IMR-90 (cell line): ENCODE measurements at regions not wholly inside any gene's neighbourhood (a gene's known extent, or its start where the extent isn't known, plus 50 kb on each side); places are given as distances from the start of the nearest gene placed in this dataset.

ENCODE experiments used
- ATAC-seq: fragments of 200-7000 bp; cut with Tn5 transposase; 2 replicates; pipeline ENCODE4 v1.9.1; 2020; ENCODE audit warnings: low read depth, mild to moderate bottlenecking, moderate library complexity
- BruUV-seq: library from RNA; stranded (reverse); fragments of 400-500 nt; replicated peaks from 2 replicates; lab custom pipeline; 2021; lab: Mats Ljungman, UMichigan
- CTCF ChIA-PET: fragments of 300-600 bp; formaldehyde crosslinking; extraction: SDS; loops from one replicate; lab custom pipeline; 2021; ENCODE audit warnings: antibody characterized with exemption; lab: Yijun Ruan, JAX
- POLR2A ChIA-PET: fragments of 300-600 bp; sonication (Branson Sonifier 250); formaldehyde crosslinking; loops from one replicate; lab custom pipeline; 2022; ENCODE audit warnings: antibody characterized with exemption; ENCODE audit not compliant: unreplicated experiment; lab: Charles Lee
- DNase-seq: peaks from one replicate; pipeline ENCODE4 v3.0.0; 2013
- H2AFZ ChIP-seq: replicated peaks from 2 replicates; pipeline ENCODE3; 2013; ENCODE audit warnings: low read length, mild to moderate bottlenecking; ENCODE audit not compliant: poor library complexity
- H2AK5ac ChIP-seq: 2 replicates; pipeline ENCODE4 v1.6.1; 2013; ENCODE audit warnings: low read depth, low read length, inconsistent platforms
- H2AK9ac ChIP-seq: replicated peaks from 2 replicates; pipeline ENCODE3; 2013; ENCODE audit warnings: mild to moderate bottlenecking, low read depth, low read length, moderate library complexity; ENCODE audit not compliant: poor library complexity
- H2BK120ac ChIP-seq: 2 replicates; pipeline ENCODE4 v1.6.1; 2013; ENCODE audit warnings: low read depth, low read length, inconsistent platforms
- H2BK15ac ChIP-seq: 3 replicates; pipeline ENCODE4 v1.6.1; 2013; ENCODE audit warnings: low read depth, low read length, inconsistent platforms
- H2BK20ac ChIP-seq: 2 replicates; pipeline ENCODE4 v1.6.1; 2013; ENCODE audit warnings: low read depth, mild to moderate bottlenecking, inconsistent platforms, low read length, moderate library complexity
- H2BK5ac ChIP-seq: 2 replicates; pipeline ENCODE4 v1.6.1; 2013; ENCODE audit warnings: mild to moderate bottlenecking, low read depth, low read length, inconsistent platforms; ENCODE audit not compliant: poor library complexity, severe bottlenecking
- H3K14ac ChIP-seq: replicated peaks from 2 replicates; pipeline ENCODE4 v1.6.1; 2013; ENCODE audit warnings: low read depth, low read length, inconsistent platforms
- H3K18ac ChIP-seq: 2 replicates; pipeline ENCODE4 v1.6.1; 2013; ENCODE audit warnings: low read depth, low read length, control low read depth
- H3K23ac ChIP-seq: 2 replicates; pipeline ENCODE4 v1.6.1; 2013; ENCODE audit warnings: low read depth, low read length, inconsistent platforms
- H3K27ac ChIP-seq: 2 replicates; pipeline ENCODE4 v1.5.1; 2013; ENCODE audit warnings: mild to moderate bottlenecking, control low read depth, low read length; ENCODE audit not compliant: insufficient read depth
- H3K27me3 ChIP-seq: 2 replicates; pipeline ENCODE4 v1.6.1; 2013; ENCODE audit warnings: low read length; ENCODE audit not compliant: control insufficient read depth, insufficient read depth
- H3K36me3 ChIP-seq: 2 replicates; pipeline ENCODE4 v1.6.1; 2013; ENCODE audit warnings: low read length, mixed read lengths; ENCODE audit not compliant: control insufficient read depth, insufficient read depth
- H3K4ac ChIP-seq: 2 replicates; pipeline ENCODE4 v1.6.1; 2013; ENCODE audit warnings: low read depth, low read length, inconsistent platforms
- H3K4me1 ChIP-seq: 2 replicates; pipeline ENCODE4 v1.6.1; 2013; ENCODE audit warnings: low read length, mixed read lengths; ENCODE audit not compliant: control insufficient read depth, insufficient read depth
- H3K4me2 ChIP-seq: 2 replicates; pipeline ENCODE4 v1.6.1; 2013; ENCODE audit warnings: low read depth, mild to moderate bottlenecking, control low read depth, low read length, moderate library complexity
- H3K4me3 ChIP-seq: 2 replicates; pipeline ENCODE4 v1.5.1; 2013; ENCODE audit warnings: low read depth, mild to moderate bottlenecking, control low read depth, low read length, moderate library complexity; ENCODE audit not compliant: insufficient read depth
- H3K56ac ChIP-seq: 2 replicates; pipeline ENCODE4 v1.6.1; 2013; ENCODE audit warnings: low read length, inconsistent platforms; ENCODE audit not compliant: insufficient read depth; ENCODE audit errors: extremely low read depth
- H3K79me1 ChIP-seq, 2 experiments: 2 replicates each; pipeline ENCODE4 v1.6.1; 2013; ENCODE audit warnings: low read length in 2 of 2, inconsistent platforms in 1 of 2, low read depth in 1 of 2
- H3K9ac ChIP-seq: 2 replicates; pipeline ENCODE4 v1.6.1; 2013; ENCODE audit warnings: low read depth, low read length, control low read depth
- H3K9me1 ChIP-seq: 2 replicates; pipeline ENCODE4 v1.6.1; 2013; ENCODE audit warnings: low read length, inconsistent platforms; ENCODE audit not compliant: insufficient read depth
- H3K9me3 ChIP-seq: 2 replicates; pipeline ENCODE4 v1.6.1; 2013; ENCODE audit warnings: low read length; ENCODE audit not compliant: control insufficient read depth, insufficient read depth
- H4K20me1 ChIP-seq: 2 replicates; pipeline ENCODE4 v1.6.1; 2013; ENCODE audit warnings: low read length, inconsistent platforms; ENCODE audit not compliant: insufficient read depth
- H4K5ac ChIP-seq: 2 replicates; pipeline ENCODE4 v1.6.1; 2013; ENCODE audit warnings: mild to moderate bottlenecking, low read depth, low read length, control low read depth
- H4K8ac ChIP-seq, 2 experiments: 2 replicates each; pipeline ENCODE4 v1.6.1; 2013; ENCODE audit warnings: low read depth in 2 of 2, low read length in 2 of 2, control low read depth in 1 of 2, inconsistent platforms in 1 of 2
- H4K91ac ChIP-seq: 2 replicates; pipeline ENCODE4 v1.6.1; 2013; ENCODE audit warnings: low read depth, low read length, inconsistent platforms; ENCODE audit not compliant: insufficient read depth
- BHLHE40 ChIP-seq: fragments of 150-350 bp; IDR thresholded peaks from 2 replicates; pipeline ENCODE4 v1.6.1; 2016; ENCODE audit warnings: mild to moderate bottlenecking, low read depth, low read length
- CEBPB ChIP-seq: IDR thresholded peaks from 2 replicates; pipeline ENCODE4 v1.6.1; 2012; ENCODE audit warnings: low read depth, low read length, improper control_type of control experiment
- CHD1 ChIP-seq: IDR thresholded peaks from 2 replicates; pipeline ENCODE4 v1.6.1; 2012; ENCODE audit warnings: low read depth, low read length, improper control_type of control experiment
- FOS ChIP-seq: fragments of 150-350 bp; IDR thresholded peaks from 2 replicates; pipeline ENCODE4 v1.6.1; 2016; ENCODE audit warnings: low read depth, low read length
- MAFK ChIP-seq: IDR thresholded peaks from 2 replicates; pipeline ENCODE4 v1.6.1; 2012; ENCODE audit warnings: low read depth, low read length, improper control_type of control experiment
- MAZ ChIP-seq: IDR thresholded peaks from 2 replicates; pipeline ENCODE4 v1.6.1; 2012; ENCODE audit warnings: low read depth, mild to moderate bottlenecking, low read length, improper control_type of control experiment, moderate library complexity, borderline replicate concordance
- MXI1 ChIP-seq: IDR thresholded peaks from 2 replicates; pipeline ENCODE4 v1.6.1; 2012; ENCODE audit warnings: low read depth, mild to moderate bottlenecking, low read length, moderate library complexity, borderline replicate concordance
- NFE2L2 ChIP-seq: fragments of 150-350 bp; IDR thresholded peaks from 2 replicates; pipeline ENCODE4 v1.6.1; 2016; ENCODE audit warnings: low read depth, mild to moderate bottlenecking, low read length
- POLR2A ChIP-seq: IDR thresholded peaks from 2 replicates; pipeline ENCODE4 v1.6.1; 2012; ENCODE audit warnings: mild to moderate bottlenecking, low read depth, low read length
- RAD21 ChIP-seq: IDR thresholded peaks from 2 replicates; pipeline ENCODE4 v1.6.1; 2012; ENCODE audit warnings: low read length, improper control_type of control experiment
- RCOR1 ChIP-seq: IDR thresholded peaks from 2 replicates; pipeline ENCODE4 v1.6.1; 2012; ENCODE audit warnings: mild to moderate bottlenecking, low read length, improper control_type of control experiment; ENCODE audit not compliant: insufficient replicate concordance
- RFX5 ChIP-seq: IDR thresholded peaks from 2 replicates; pipeline ENCODE4 v1.8.0; 2012; ENCODE audit warnings: low read depth, mild to moderate bottlenecking, low read length, moderate library complexity
- SMC3 ChIP-seq: fragments of 150-350 bp; IDR thresholded peaks from 2 replicates; pipeline ENCODE4 v1.6.1; 2016; ENCODE audit warnings: low read depth, mild to moderate bottlenecking, antibody characterized with exemption, low read length, moderate library complexity
- WGBS, 2 experiments: methylation state at CpG; one replicate each; pipeline versions ENCODE4 v1.1.5 to v1.1.7; 2013; ENCODE audit warnings: missing lambda C conversion rate in 2 of 2; ENCODE audit not compliant: insufficient read length in 1 of 2; ENCODE audit errors: extremely low coverage in 2 of 2; 5-methylcytosine and 5-hydroxymethylcytosine counted together
- dilution Hi-C: fragments of 300-500 bp; cut with HindIII; formaldehyde crosslinking; loops from one replicate; pipeline ENCODE4 v1.14.3; 2018; ENCODE audit warnings: low sequenced_read_pairs; ENCODE audit not compliant: unreplicated experiment
- in situ Hi-C: fragments of 300-500 bp; cut with MboI; formaldehyde crosslinking; loops from 3 replicates; pipeline ENCODE4 v1.14.3; 2019; ENCODE audit warnings: low sequenced_read_pairs, inconsistent platforms, mixed read lengths
- intact Hi-C: fragments of 100-400 bp; cut with micrococcal nuclease; formaldehyde crosslinking; loops from 2 replicates; pipeline ENCODE4 v1.10.0; 2022
- TF ChIP-seq, protein P1 (sequence below): fragments of 150-350 bp; IDR thresholded peaks from 2 replicates; pipeline ENCODE4 v1.6.1; 2016; ENCODE audit warnings: low read depth, mild to moderate bottlenecking, low read length, moderate library complexity, borderline replicate concordance
- TF ChIP-seq, protein P2 (sequence below): conservative IDR thresholded peaks from 2 replicates; pipeline ENCODE4 v1.5.1; 2012; ENCODE audit warnings: mild to moderate bottlenecking, low read depth, low read length, improper control_type of control experiment
- TF ChIP-seq, protein P3 (sequence below): fragments of 150-350 bp; IDR thresholded peaks from 2 replicates; pipeline ENCODE4 v1.6.1; 2017; ENCODE audit warnings: mild to moderate bottlenecking, antibody characterized with exemption, low read length, low read depth

GRCh38 chr1:238606457-238606856 lies 715.7 kb upstream of the ZP4 start:
- no peak for TF ChIP-seq RCOR1
- TF ChIP-seq POLR2A = no peak
- TF ChIP-seq, protein P1, sequence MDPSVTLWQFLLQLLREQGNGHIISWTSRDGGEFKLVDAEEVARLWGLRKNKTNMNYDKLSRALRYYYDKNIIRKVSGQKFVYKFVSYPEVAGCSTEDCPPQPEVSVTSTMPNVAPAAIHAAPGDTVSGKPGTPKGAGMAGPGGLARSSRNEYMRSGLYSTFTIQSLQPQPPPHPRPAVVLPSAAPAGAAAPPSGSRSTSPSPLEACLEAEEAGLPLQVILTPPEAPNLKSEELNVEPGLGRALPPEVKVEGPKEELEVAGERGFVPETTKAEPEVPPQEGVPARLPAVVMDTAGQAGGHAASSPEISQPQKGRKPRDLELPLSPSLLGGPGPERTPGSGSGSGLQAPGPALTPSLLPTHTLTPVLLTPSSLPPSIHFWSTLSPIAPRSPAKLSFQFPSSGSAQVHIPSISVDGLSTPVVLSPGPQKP = no peak
- no peak for TF ChIP-seq MXI1
- TF ChIP-seq, protein P2, sequence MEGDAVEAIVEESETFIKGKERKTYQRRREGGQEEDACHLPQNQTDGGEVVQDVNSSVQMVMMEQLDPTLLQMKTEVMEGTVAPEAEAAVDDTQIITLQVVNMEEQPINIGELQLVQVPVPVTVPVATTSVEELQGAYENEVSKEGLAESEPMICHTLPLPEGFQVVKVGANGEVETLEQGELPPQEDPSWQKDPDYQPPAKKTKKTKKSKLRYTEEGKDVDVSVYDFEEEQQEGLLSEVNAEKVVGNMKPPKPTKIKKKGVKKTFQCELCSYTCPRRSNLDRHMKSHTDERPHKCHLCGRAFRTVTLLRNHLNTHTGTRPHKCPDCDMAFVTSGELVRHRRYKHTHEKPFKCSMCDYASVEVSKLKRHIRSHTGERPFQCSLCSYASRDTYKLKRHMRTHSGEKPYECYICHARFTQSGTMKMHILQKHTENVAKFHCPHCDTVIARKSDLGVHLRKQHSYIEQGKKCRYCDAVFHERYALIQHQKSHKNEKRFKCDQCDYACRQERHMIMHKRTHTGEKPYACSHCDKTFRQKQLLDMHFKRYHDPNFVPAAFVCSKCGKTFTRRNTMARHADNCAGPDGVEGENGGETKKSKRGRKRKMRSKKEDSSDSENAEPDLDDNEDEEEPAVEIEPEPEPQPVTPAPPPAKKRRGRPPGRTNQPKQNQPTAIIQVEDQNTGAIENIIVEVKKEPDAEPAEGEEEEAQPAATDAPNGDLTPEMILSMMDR = no peak
- TF ChIP-seq MAZ = no peak
- TF ChIP-seq SMC3 = no peak
- no peak for TF ChIP-seq CHD1
- TF ChIP-seq FOS = no peak
- no peak for TF ChIP-seq CEBPB
- no peak for TF ChIP-seq MAFK
- TF ChIP-seq BHLHE40 = no peak
- no peak for TF ChIP-seq RFX5
- TF ChIP-seq NFE2L2 = no peak
- TF ChIP-seq RAD21 = no peak
- TF ChIP-seq, protein P3, sequence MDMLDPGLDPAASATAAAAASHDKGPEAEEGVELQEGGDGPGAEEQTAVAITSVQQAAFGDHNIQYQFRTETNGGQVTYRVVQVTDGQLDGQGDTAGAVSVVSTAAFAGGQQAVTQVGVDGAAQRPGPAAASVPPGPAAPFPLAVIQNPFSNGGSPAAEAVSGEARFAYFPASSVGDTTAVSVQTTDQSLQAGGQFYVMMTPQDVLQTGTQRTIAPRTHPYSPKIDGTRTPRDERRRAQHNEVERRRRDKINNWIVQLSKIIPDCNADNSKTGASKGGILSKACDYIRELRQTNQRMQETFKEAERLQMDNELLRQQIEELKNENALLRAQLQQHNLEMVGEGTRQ = no peak
- Histone ChIP-seq H3K27me3 (no peaks in the 10 kb centered on the region), H3K36me3 (no peaks in the 10 kb centered on the region), H3K27ac (no peak overlapping the region), H3K4me2 (no peak overlapping the region), H2AK9ac (no peak overlapping the region), H3K18ac (no peak overlapping the region), H3K14ac (no peak overlapping the region), H3K56ac (no peak overlapping the region), H4K8ac (no peak overlapping the region), H3K4me1 (no peaks in the 10 kb centered on the region), H2AFZ (no peak overlapping the region), H3K23ac (no peak overlapping the region), H2AK5ac (no peak overlapping the region), H3K79me1 (no peaks in the 10 kb centered on the region), H3K9me1 (no peaks in the 10 kb centered on the region), H4K5ac (no peak overlapping the region), H4K20me1 (no peaks in the 10 kb centered on the region), H3K9me3 (no peaks in the 10 kb centered on the region), H3K4me3 (no peak overlapping the region), H2BK5ac (no peak overlapping the region), H2BK15ac (no peak overlapping the region), H3K4ac (no peak overlapping the region), H4K91ac (no peak overlapping the region), H2BK20ac (no peak overlapping the region), H3K9ac (no peak overlapping the region), H2BK120ac (no peak overlapping the region)
- DNase-seq (no peak), ATAC-seq (no peak)
- ChIA-PET POLR2A (no interaction called here), CTCF (no interaction called here)
- dilution Hi-C loops (no loop called here), in situ Hi-C loops (no loop called here), intact Hi-C loops (no loop called here)
- no TSS peak for BruUV-seq
- WGBS, 2 experiments = no CpG with 5 or more reads among the region's 2 CpGs
